ENCODE measurements at regions not wholly inside any gene's neighbourhood (a gene's known extent, or its start where the extent isn't known, plus 50 kb on each side); places are given as distances from the start of the nearest gene placed in this dataset.

GRCh38 chr4:38582889-38583470, 81.0 kb upstream of the KLF3 start:
- H3K27me3 ChIP-seq (ENCODE audit: control insufficient read depth, insufficient read depth, low read length): no peaks in the 10 kb centered on the region
- H3K4me1 ChIP-seq (ENCODE audit: control insufficient read depth, low read depth, low read length): no peaks in the 10 kb centered on the region
- no peak overlapping the region for H3K27ac ChIP-seq (ENCODE audit: low read length)
- H3K9ac ChIP-seq (ENCODE audit: low read length): no peak overlapping the region
- H3K4me3 ChIP-seq (ENCODE audit: low read length): no peak overlapping the region
- H3K9me3 ChIP-seq (ENCODE audit: control insufficient read depth, low read depth, low read length): no peaks in the 10 kb centered on the region
- no peaks in the 10 kb centered on the region for H3K36me3 ChIP-seq (ENCODE audit: control insufficient read depth, low read depth, low read length)

GRCh38 chr4:38585871-38586270, 78.1 kb upstream of the KLF3 start:
- Histone ChIP-seq H3K4me3 (ENCODE audit: low read length) (no peak overlapping the region), H3K4me1 (ENCODE audit: control insufficient read depth, low read depth, low read length) (no peaks in the 10 kb centered on the region), H3K36me3 (ENCODE audit: control insufficient read depth, low read depth, low read length) (no peaks in the 10 kb centered on the region), H3K9me3 (ENCODE audit: control insufficient read depth, low read depth, low read length) (no peaks in the 10 kb centered on the region), H3K9ac (ENCODE audit: low read length) (no peak overlapping the region), H3K27ac (ENCODE audit: low read length) (no peak overlapping the region), H3K27me3 (ENCODE audit: control insufficient read depth, insufficient read depth, low read length) (no peaks in the 10 kb centered on the region)

- Histone ChIP-seq H3K27me3 (ENCODE audit: control insufficient read depth, insufficient read depth, low read length) (no peaks in the 10 kb centered on the region), H3K27ac (ENCODE audit: low read length) (no peak overlapping the region)
Measured at GRCh38 chr4:38587106-38587505, 76.9 kb upstream of the KLF3 start.

GRCh38 chr4:38590046-38590445, 74.0 kb upstream of the KLF3 start:
- H3K9me3 ChIP-seq (ENCODE audit: control insufficient read depth, low read depth, low read length): no peaks in the 10 kb centered on the region
- H3K27ac ChIP-seq (ENCODE audit: low read length): no peak overlapping the region
- no peaks in the 10 kb centered on the region for H3K4me1 ChIP-seq (ENCODE audit: control insufficient read depth, low read depth, low read length)
- no peaks in the 10 kb centered on the region for H3K27me3 ChIP-seq (ENCODE audit: control insufficient read depth, insufficient read depth, low read length)
- H3K36me3 ChIP-seq (ENCODE audit: control insufficient read depth, low read depth, low read length): no peaks in the 10 kb centered on the region
- H3K4me3 ChIP-seq (ENCODE audit: low read length): no peak overlapping the region
- H3K9ac ChIP-seq (ENCODE audit: low read length): no peak overlapping the region

More at GRCh38 chr4:38587106-38587505, 76.9 kb upstream of the KLF3 start:
- Histone ChIP-seq H3K9ac (ENCODE audit: low read length) (no peak overlapping the region), H3K36me3 (ENCODE audit: control insufficient read depth, low read depth, low read length) (no peaks in the 10 kb centered on the region), H3K9me3 (ENCODE audit: control insufficient read depth, low read depth, low read length) (no peaks in the 10 kb centered on the region), H3K4me3 (ENCODE audit: low read length) (no peak overlapping the region), H3K4me1 (ENCODE audit: control insufficient read depth, low read depth, low read length) (no peaks in the 10 kb centered on the region)

- Histone ChIP-seq H3K9ac (ENCODE audit: low read length) (no peak overlapping the region), H3K27ac (ENCODE audit: low read length) (no peak overlapping the region), H3K27me3 (ENCODE audit: control insufficient read depth, insufficient read depth, low read length) (no peaks in the 10 kb centered on the region), H3K4me1 (ENCODE audit: control insufficient read depth, low read depth, low read length) (no peaks in the 10 kb centered on the region), H3K4me3 (ENCODE audit: low read length) (no peak overlapping the region), H3K9me3 (ENCODE audit: control insufficient read depth, low read depth, low read length) (no peaks in the 10 kb centered on the region), H3K36me3 (ENCODE audit: control insufficient read depth, low read depth, low read length) (no peaks in the 10 kb centered on the region)
Measured at GRCh38 chr4:38591617-38592337, 72.2 kb upstream of the KLF3 start.

- no peaks in the 10 kb centered on the region for H3K9me3 ChIP-seq (ENCODE audit: control insufficient read depth, low read depth, low read length)
- no peak overlapping the region for H3K4me3 ChIP-seq (ENCODE audit: low read length)
- no peaks in the 10 kb centered on the region for H3K4me1 ChIP-seq (ENCODE audit: control insufficient read depth, low read depth, low read length)
- H3K27ac ChIP-seq (ENCODE audit: low read length): no peak overlapping the region
- H3K9ac ChIP-seq (ENCODE audit: low read length): no peak overlapping the region
- no peaks in the 10 kb centered on the region for H3K27me3 ChIP-seq (ENCODE audit: control insufficient read depth, insufficient read depth, low read length)
- H3K36me3 ChIP-seq (ENCODE audit: control insufficient read depth, low read depth, low read length): no peaks in the 10 kb centered on the region
Measured at GRCh38 chr4:38598489-38598888, 65.5 kb upstream of the KLF3 start.

GRCh38 chr4:38600575-38600974, 63.4 kb upstream of the KLF3 start:
- Histone ChIP-seq H3K27ac (ENCODE audit: low read length) (no peak overlapping the region), H3K9me3 (ENCODE audit: control insufficient read depth, low read depth, low read length) (no peaks in the 10 kb centered on the region), H3K36me3 (ENCODE audit: control insufficient read depth, low read depth, low read length) (no peaks in the 10 kb centered on the region), H3K4me1 (ENCODE audit: control insufficient read depth, low read depth, low read length) (peaks cover 3% of the 10 kb centered on the region), H3K27me3 (ENCODE audit: control insufficient read depth, insufficient read depth, low read length) (no peaks in the 10 kb centered on the region), H3K9ac (ENCODE audit: low read length) (no peak overlapping the region), H3K4me3 (ENCODE audit: low read length) (no peak overlapping the region)

GRCh38 chr4:38601244-38601915, 62.6 kb upstream of the KLF3 start:
- H3K4me3 ChIP-seq (ENCODE audit: low read length): no peak overlapping the region
- no peak overlapping the region for H3K27ac ChIP-seq (ENCODE audit: low read length)
- no peaks in the 10 kb centered on the region for H3K27me3 ChIP-seq (ENCODE audit: control insufficient read depth, insufficient read depth, low read length)
- H3K9me3 ChIP-seq (ENCODE audit: control insufficient read depth, low read depth, low read length): no peaks in the 10 kb centered on the region
- no peak overlapping the region for H3K9ac ChIP-seq (ENCODE audit: low read length)
- peaks cover 9% of the 10 kb centered on the region for H3K4me1 ChIP-seq (ENCODE audit: control insufficient read depth, low read depth, low read length)
- no peaks in the 10 kb centered on the region for H3K36me3 ChIP-seq (ENCODE audit: control insufficient read depth, low read depth, low read length)

GRCh38 chr4:38601916-38602291, 62.1 kb upstream of the KLF3 start:
- peaks cover 9% of the 10 kb centered on the region for H3K4me1 ChIP-seq (ENCODE audit: control insufficient read depth, low read depth, low read length)
- no peaks in the 10 kb centered on the region for H3K36me3 ChIP-seq (ENCODE audit: control insufficient read depth, low read depth, low read length)
- H3K4me3 ChIP-seq (ENCODE audit: low read length): no peak overlapping the region
- H3K9ac ChIP-seq (ENCODE audit: low read length): no peak overlapping the region
- H3K27me3 ChIP-seq (ENCODE audit: control insufficient read depth, insufficient read depth, low read length): no peaks in the 10 kb centered on the region
- H3K27ac ChIP-seq (ENCODE audit: low read length): no peak overlapping the region
- H3K9me3 ChIP-seq (ENCODE audit: control insufficient read depth, low read depth, low read length): no peaks in the 10 kb centered on the region

- Histone ChIP-seq H3K9ac (ENCODE audit: low read length) (no peak overlapping the region), H3K4me1 (ENCODE audit: control insufficient read depth, low read depth, low read length) (peaks cover 9% of the 10 kb centered on the region), H3K9me3 (ENCODE audit: control insufficient read depth, low read depth, low read length) (no peaks in the 10 kb centered on the region), H3K36me3 (ENCODE audit: control insufficient read depth, low read depth, low read length) (no peaks in the 10 kb centered on the region), H3K4me3 (ENCODE audit: low read length) (no peak overlapping the region), H3K27ac (ENCODE audit: low read length) (no peak overlapping the region), H3K27me3 (ENCODE audit: control insufficient read depth, insufficient read depth, low read length) (no peaks in the 10 kb centered on the region)
Measured at GRCh38 chr4:38603652-38604051, 60.3 kb upstream of the KLF3 start.

GRCh38 chr4:38605181-38605752, 58.7 kb upstream of the KLF3 start:
- H3K27ac ChIP-seq (ENCODE audit: low read length): no peak overlapping the region
- H3K9ac ChIP-seq (ENCODE audit: low read length): no peak overlapping the region
- no peaks in the 10 kb centered on the region for H3K27me3 ChIP-seq (ENCODE audit: control insufficient read depth, insufficient read depth, low read length)
- no peak overlapping the region for H3K4me3 ChIP-seq (ENCODE audit: low read length)
- no peaks in the 10 kb centered on the region for H3K9me3 ChIP-seq (ENCODE audit: control insufficient read depth, low read depth, low read length)
- H3K36me3 ChIP-seq (ENCODE audit: control insufficient read depth, low read depth, low read length): no peaks in the 10 kb centered on the region
- H3K4me1 ChIP-seq (ENCODE audit: control insufficient read depth, low read depth, low read length): peaks cover 9% of the 10 kb centered on the region

All from iPS-18a (cell line).